Mesendoderm (in vitro differentiated cells): ENCODE measurements at regions not wholly inside any gene's neighbourhood (a gene's known extent, or its start where the extent isn't known, plus 50 kb on each side); places are given as distances from the start of the nearest gene placed in this dataset.

Source experiments
- DNase-seq: peaks from one replicate; pipeline ENCODE4 v3.0.0; 2013
- H2AK5ac ChIP-seq: 2 replicates; pipeline ENCODE4 v1.6.1; 2013; ENCODE audit warnings: low read length, inconsistent platforms
- H2BK120ac ChIP-seq: 2 replicates; pipeline ENCODE4 v1.6.1; 2013; ENCODE audit warnings: low read depth, mild to moderate bottlenecking, low read length, moderate library complexity, mixed read lengths
- H2BK15ac ChIP-seq: replicated peaks from 2 replicates; pipeline ENCODE4 v1.6.1; 2013; ENCODE audit warnings: low read depth, mild to moderate bottlenecking, moderate library complexity
- H2BK5ac ChIP-seq: 2 replicates; pipeline ENCODE4 v1.6.1; 2013; ENCODE audit warnings: low read length, inconsistent platforms
- H3K18ac ChIP-seq: 2 replicates; pipeline ENCODE4 v1.6.1; 2013; ENCODE audit warnings: mild to moderate bottlenecking, low read length, mixed read lengths
- H3K23ac ChIP-seq: one replicate; pipeline ENCODE4 v1.6.1; 2013; ENCODE audit warnings: low read length
- H3K27ac ChIP-seq: 2 replicates; pipeline ENCODE4 v1.5.1; 2013; ENCODE audit warnings: low read depth, mild to moderate bottlenecking, inconsistent platforms, low read length, moderate library complexity
- H3K27me3 ChIP-seq: 2 replicates; pipeline ENCODE4 v1.6.1; 2013; ENCODE audit warnings: low read length, control low read depth, mild to moderate bottlenecking, inconsistent platforms; ENCODE audit not compliant: insufficient read depth, poor library complexity
- H3K36me3 ChIP-seq: 2 replicates; pipeline ENCODE4 v1.6.1; 2013; ENCODE audit warnings: low read length, inconsistent platforms; ENCODE audit not compliant: control insufficient read depth, insufficient read depth
- H3K4ac ChIP-seq: one replicate; pipeline ENCODE4 v1.6.1; 2013; ENCODE audit warnings: low read depth, mild to moderate bottlenecking, low read length, moderate library complexity
- H3K4me1 ChIP-seq: 2 replicates; pipeline ENCODE4 v1.6.1; 2013; ENCODE audit warnings: low read depth, low read length, inconsistent platforms; ENCODE audit not compliant: control insufficient read depth
- H3K4me2 ChIP-seq: 2 replicates; pipeline ENCODE4 v1.6.1; 2013; ENCODE audit warnings: low read length
- H3K4me3 ChIP-seq: 2 replicates; pipeline ENCODE4 v1.5.1; 2013; ENCODE audit warnings: mild to moderate bottlenecking, low read length
- H3K56ac ChIP-seq: one replicate; pipeline ENCODE4 v1.6.1; 2013; ENCODE audit warnings: low read length
- H3K79me1 ChIP-seq: 2 replicates; pipeline ENCODE4 v1.6.1; 2013; ENCODE audit warnings: low read length, inconsistent platforms
- H3K79me2 ChIP-seq: 2 replicates; pipeline ENCODE4 v1.6.1; 2013; ENCODE audit warnings: mild to moderate bottlenecking, low read length; ENCODE audit not compliant: control insufficient read depth, insufficient read depth
- H3K9ac ChIP-seq: 2 replicates; pipeline ENCODE4 v1.6.1; 2013; ENCODE audit warnings: low read length, inconsistent platforms
- H4K5ac ChIP-seq: one replicate; pipeline ENCODE4 v1.6.1; 2013; ENCODE audit warnings: low read length
- H4K8ac ChIP-seq: one replicate; pipeline ENCODE4 v1.6.1; 2013; ENCODE audit warnings: low read depth, mild to moderate bottlenecking, control low read depth, low read length, moderate library complexity
- WGBS: extraction: QIAGEN DNeasy Blood & Tissue Kit; methylation state at CpG from one replicate; pipeline ENCODE4 v1.1.7; 2013; ENCODE audit warnings: low lambda C conversion rate, missing lambda C conversion rate; ENCODE audit not compliant: insufficient coverage; ENCODE audit errors: extremely low coverage; 5-methylcytosine and 5-hydroxymethylcytosine counted together

- no peak for DNase-seq
- no peak overlapping the region for H3K4ac ChIP-seq
- no peaks in the 10 kb centered on the region for H3K4me1 ChIP-seq
- H3K79me2 ChIP-seq: no peaks in the 10 kb centered on the region
- no peak overlapping the region for H3K23ac ChIP-seq
- H3K36me3 ChIP-seq: no peaks in the 10 kb centered on the region
- no peak overlapping the region for H3K18ac ChIP-seq
- WGBS: no CpG with 5 or more reads among the region's 2 CpGs
- no peaks in the 10 kb centered on the region for H3K27me3 ChIP-seq
- no peak overlapping the region for H3K4me2 ChIP-seq
- H3K27ac ChIP-seq: no peak overlapping the region
- no peaks in the 10 kb centered on the region for H3K79me1 ChIP-seq
- H3K4me3 ChIP-seq: no peak overlapping the region
- no peak overlapping the region for H3K56ac ChIP-seq
- no peak overlapping the region for H2BK5ac ChIP-seq
- H4K8ac ChIP-seq: no peak overlapping the region
- H2BK120ac ChIP-seq: no peak overlapping the region
- no peak overlapping the region for H2AK5ac ChIP-seq
- no peak overlapping the region for H2BK15ac ChIP-seq
- H4K5ac ChIP-seq: no peak overlapping the region
- H3K9ac ChIP-seq: no peak overlapping the region
Measured at GRCh38 chr6:6470123-6470522, 118.4 kb upstream of the LY86 start.

DNA sequence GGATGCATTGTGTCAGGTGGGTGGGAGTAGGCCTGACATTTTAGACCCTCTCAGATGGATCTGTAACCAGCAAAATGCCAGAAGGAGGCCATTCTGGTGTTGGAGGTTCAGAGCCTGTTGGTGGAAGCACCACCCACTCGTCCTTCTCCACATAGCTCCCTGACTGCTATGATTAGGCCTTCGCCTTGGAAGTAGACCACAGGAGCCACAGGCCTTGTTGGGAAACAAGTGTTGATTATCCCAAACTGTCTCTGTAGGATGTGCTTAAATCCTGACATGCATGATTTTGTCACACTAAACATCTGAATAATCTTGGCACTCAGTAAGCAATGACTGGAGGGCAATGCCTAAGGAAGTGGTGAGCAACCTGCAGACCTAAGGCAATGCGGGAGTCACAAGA, 117.2 kb upstream of the LY86 start:
- H3K27ac ChIP-seq: no peak overlapping the region
- H3K23ac ChIP-seq: no peak overlapping the region
- no peaks in the 10 kb centered on the region for H3K79me1 ChIP-seq
- H3K4me2 ChIP-seq: no peak overlapping the region
- no peaks in the 10 kb centered on the region for H3K79me2 ChIP-seq
- H2AK5ac ChIP-seq: no peak overlapping the region
- no peak for DNase-seq
- no peak overlapping the region for H3K18ac ChIP-seq
- H3K4me3 ChIP-seq: no peak overlapping the region
- H3K4ac ChIP-seq: no peak overlapping the region
- H2BK5ac ChIP-seq: no peak overlapping the region
- no peak overlapping the region for H3K9ac ChIP-seq
- no CpG with 5 or more reads among the region's 3 CpGs for WGBS
- H4K5ac ChIP-seq: no peak overlapping the region
- no peak overlapping the region for H2BK120ac ChIP-seq
- no peak overlapping the region for H4K8ac ChIP-seq
- no peaks in the 10 kb centered on the region for H3K27me3 ChIP-seq
- H2BK15ac ChIP-seq: no peak overlapping the region
- H3K36me3 ChIP-seq: no peaks in the 10 kb centered on the region
- no peak overlapping the region for H3K56ac ChIP-seq
- no peaks in the 10 kb centered on the region for H3K4me1 ChIP-seq

GRCh38 chr6:6474170-6474920, 114.2 kb upstream of the LY86 start:
- Histone ChIP-seq H2BK120ac (no peak overlapping the region), H3K56ac (no peak overlapping the region), H3K4ac (no peak overlapping the region), H4K5ac (no peak overlapping the region), H3K4me3 (no peak overlapping the region), H2BK5ac (no peak overlapping the region), H2BK15ac (no peak overlapping the region), H3K36me3 (no peaks in the 10 kb centered on the region), H3K27me3 (no peaks in the 10 kb centered on the region), H3K23ac (no peak overlapping the region), H3K9ac (no peak overlapping the region), H3K4me1 (peaks cover 7% of the 10 kb centered on the region), H4K8ac (no peak overlapping the region), H3K18ac (no peak overlapping the region), H3K27ac (no peak overlapping the region), H2AK5ac (no peak overlapping the region), H3K79me1 (no peaks in the 10 kb centered on the region), H3K79me2 (no peaks in the 10 kb centered on the region), H3K4me2 (no peak overlapping the region)
- DNase-seq: peak; percentile 48
- no CpG with 5 or more reads among the region's 11 CpGs for WGBS

GRCh38 chr6:6479785-6480184, 108.7 kb upstream of the LY86 start:
- Histone ChIP-seq H3K27me3 (no peaks in the 10 kb centered on the region), H3K36me3 (no peaks in the 10 kb centered on the region), H3K23ac (no peak overlapping the region), H3K9ac (no peak overlapping the region), H3K79me2 (no peaks in the 10 kb centered on the region), H2BK15ac (no peak overlapping the region), H3K4me1 (peaks cover 7% of the 10 kb centered on the region), H3K4ac (peak overlapping the region; percentile 70), H3K18ac (peak overlapping the region; percentile 20), H4K8ac (no peak overlapping the region), H2BK120ac (no peak overlapping the region), H3K79me1 (no peaks in the 10 kb centered on the region), H3K27ac (no peak overlapping the region), H3K4me2 (no peak overlapping the region), H2BK5ac (no peak overlapping the region), H3K56ac (no peak overlapping the region), H2AK5ac (no peak overlapping the region), H4K5ac (no peak overlapping the region), H3K4me3 (no peak overlapping the region)
- WGBS: no CpG with 5 or more reads among the region's 6 CpGs
- DNase-seq: no peak

GRCh38 chr6:6482256-6482655, 106.3 kb upstream of the LY86 start:
- H3K4me3 ChIP-seq: no peak overlapping the region

DNA sequence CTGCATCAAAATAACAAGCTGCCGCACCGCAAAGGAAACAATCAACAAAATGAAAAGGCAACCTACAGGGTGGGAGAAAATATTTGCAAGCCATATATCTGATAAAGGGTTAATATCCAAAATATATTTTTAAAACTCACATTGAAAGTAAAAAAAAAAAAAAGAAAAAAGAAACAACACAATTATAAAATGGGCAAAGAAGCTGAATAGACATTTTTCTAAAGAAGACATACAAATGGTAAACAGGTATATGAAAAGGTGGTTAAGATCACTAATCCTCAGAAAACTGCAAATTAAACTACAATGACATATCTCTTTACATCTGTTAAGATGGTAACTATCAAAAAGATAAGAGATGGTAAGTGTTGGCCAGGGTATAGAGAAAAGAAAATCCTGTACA, 105.4 kb upstream of the LY86 start:
- Histone ChIP-seq H3K9ac (no peak overlapping the region), H3K23ac (no peak overlapping the region), H3K56ac (no peak overlapping the region), H3K79me2 (no peaks in the 10 kb centered on the region), H3K27ac (no peak overlapping the region), H3K36me3 (no peaks in the 10 kb centered on the region), H3K79me1 (no peaks in the 10 kb centered on the region), H3K4me1 (peaks cover 6% of the 10 kb centered on the region), H2BK15ac (no peak overlapping the region), H3K4ac (no peak overlapping the region), H3K27me3 (no peaks in the 10 kb centered on the region), H2BK5ac (no peak overlapping the region), H4K5ac (no peak overlapping the region), H3K18ac (no peak overlapping the region), H2AK5ac (no peak overlapping the region), H4K8ac (no peak overlapping the region), H3K4me2 (no peak overlapping the region), H3K4me3 (no peak overlapping the region), H2BK120ac (no peak overlapping the region)
- no peak for DNase-seq
- no CpG with 5 or more reads among the region's 2 CpGs for WGBS

More at GRCh38 chr6:6482256-6482655, 106.3 kb upstream of the LY86 start:
- Histone ChIP-seq H3K4me2 (no peak overlapping the region), H3K4ac (no peak overlapping the region), H3K27ac (no peak overlapping the region), H3K27me3 (no peaks in the 10 kb centered on the region), H3K79me2 (no peaks in the 10 kb centered on the region), H2BK15ac (no peak overlapping the region), H3K18ac (no peak overlapping the region), H2BK120ac (no peak overlapping the region), H3K36me3 (no peaks in the 10 kb centered on the region), H3K79me1 (no peaks in the 10 kb centered on the region), H3K9ac (no peak overlapping the region), H2BK5ac (no peak overlapping the region), H3K23ac (no peak overlapping the region), H4K5ac (no peak overlapping the region), H3K56ac (no peak overlapping the region), H2AK5ac (no peak overlapping the region), H4K8ac (no peak overlapping the region), H3K4me1 (peaks cover 7% of the 10 kb centered on the region)
- WGBS: no CpG with 5 or more reads among the region's 5 CpGs
- DNase-seq: no peak
